GM18868 (cell line): ENCODE measurements at regions not wholly inside any gene's neighbourhood (a gene's known extent, or its start where the extent isn't known, plus 50 kb on each side); places are given as distances from the start of the nearest gene placed in this dataset.

Experiments used
- ATAC-seq: cut with Tn5 transposase; IDR thresholded peaks from one replicate; pipeline ENCODE4 v1.9.1; 2021; ENCODE audit warnings: mild to moderate bottlenecking, moderate library complexity; ENCODE audit not compliant: unreplicated experiment

DNA sequence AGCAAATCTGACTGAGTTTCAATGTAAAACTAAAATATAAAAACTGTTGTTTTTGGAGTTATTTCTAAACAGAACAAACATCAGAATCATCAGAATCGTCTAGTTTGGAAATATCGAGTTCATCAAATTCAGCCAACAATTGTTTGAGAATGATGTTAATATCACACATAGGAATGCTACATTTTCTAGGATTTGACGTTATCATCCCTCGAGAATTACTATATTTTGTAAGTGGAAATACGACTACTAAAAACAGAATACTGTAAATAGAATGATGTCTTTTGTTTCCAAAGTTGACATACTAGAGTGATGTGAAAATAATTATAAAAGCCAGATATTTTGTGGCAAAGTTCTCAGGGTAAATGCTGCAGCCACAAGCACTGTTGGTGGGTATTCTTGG is 805.9 kb downstream of the TLE1 start:
- ATAC-seq, result no peak

DNA sequence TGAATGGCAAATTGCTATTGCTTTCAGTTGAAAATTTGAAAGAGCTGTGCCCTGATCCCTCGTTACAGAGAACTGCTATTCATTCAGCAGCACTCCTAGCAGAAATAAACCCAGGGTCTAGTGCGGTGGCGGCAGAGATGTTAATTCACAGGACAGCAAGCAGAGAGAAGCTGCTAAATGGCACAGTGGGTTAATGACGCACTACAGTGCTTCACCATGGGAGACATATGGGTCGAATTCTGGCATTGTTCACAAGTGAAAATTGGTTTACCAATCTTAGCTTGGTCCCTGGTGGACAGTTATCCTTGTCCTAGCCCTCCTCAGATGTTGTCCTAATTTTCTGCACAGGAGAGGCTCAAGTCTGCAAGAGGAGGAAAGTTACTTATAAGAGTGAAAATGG is 807.4 kb downstream of the TLE1 start:
- ATAC-seq, result no peak

DNA sequence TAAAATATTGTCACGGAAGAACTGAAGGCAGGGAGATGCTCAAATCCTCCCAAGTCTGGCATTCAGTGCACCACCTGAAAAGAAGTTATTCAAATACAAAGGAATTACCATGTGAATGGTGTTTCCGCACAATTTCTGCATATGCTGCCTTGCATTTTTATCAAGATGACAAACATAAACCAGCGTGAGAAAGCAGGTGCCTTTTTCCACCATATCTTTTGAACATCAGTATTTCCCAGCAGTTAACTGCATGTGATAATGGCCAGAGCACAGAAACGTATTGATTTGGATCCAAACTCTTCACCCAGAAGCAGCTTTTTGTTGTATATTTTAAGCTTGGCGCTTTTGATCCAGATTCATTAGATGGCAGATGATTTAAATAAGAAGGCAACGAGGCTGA is 808.0 kb downstream of the TLE1 start:
- ATAC-seq, result no peak

DNA sequence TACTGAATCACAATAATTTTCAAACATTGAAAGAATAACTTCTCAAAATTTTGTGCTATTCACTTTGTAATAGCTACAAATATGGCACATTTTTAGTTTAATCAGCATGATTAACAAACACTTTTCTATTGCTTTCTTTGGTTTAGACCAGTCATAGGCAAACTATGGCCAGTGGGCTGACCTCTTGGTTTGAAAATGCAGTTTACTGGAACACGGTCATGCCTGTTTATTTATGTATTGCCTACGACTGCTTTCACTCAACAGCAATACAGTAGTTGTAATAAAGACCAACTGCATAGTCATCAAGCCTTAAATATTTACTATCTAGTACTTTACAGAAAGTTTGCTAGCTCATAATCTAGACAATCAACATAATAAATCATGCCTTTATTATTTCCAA is 810.8 kb downstream of the TLE1 start:
- ATAC-seq, result no peak

DNA sequence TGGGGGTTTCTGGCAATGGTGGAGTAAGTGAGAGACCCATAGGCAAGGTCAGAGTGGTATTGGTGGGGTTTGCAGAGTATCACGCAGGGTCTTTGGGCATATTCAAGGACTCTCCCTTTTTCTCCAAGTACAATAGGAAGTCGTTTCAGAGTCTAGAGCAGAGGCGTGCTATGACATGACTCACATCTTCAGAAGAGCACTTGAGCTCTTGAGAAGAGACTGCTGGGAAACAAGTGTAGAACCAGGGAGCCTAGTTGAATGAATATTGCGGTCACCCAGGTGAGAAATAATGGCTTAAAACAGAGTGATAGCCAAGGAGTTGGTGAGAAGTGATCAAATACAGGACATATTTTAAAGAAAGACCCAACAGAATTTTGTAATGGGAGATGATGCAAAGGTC is 813.4 kb downstream of the TLE1 start:
- no peak for ATAC-seq

DNA sequence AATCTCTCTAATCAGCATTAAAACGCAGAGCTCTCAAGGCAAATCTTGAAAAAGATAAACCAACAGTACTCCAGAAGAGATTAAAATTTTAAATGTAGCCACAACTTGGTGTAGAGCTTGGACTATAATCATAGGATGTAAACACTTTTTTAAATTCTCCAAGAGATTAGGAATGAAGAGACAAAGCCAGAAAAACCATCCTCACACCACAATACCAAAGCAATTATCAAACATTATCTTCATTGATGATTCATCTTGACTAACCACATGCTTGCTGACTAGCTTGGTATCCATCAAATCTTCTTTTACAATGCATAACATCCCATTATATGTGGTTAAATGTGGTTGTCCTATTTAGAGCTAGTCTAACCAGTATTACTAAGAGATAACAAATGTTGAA is 815.1 kb downstream of the TLE1 start:
- ATAC-seq, result no peak

DNA sequence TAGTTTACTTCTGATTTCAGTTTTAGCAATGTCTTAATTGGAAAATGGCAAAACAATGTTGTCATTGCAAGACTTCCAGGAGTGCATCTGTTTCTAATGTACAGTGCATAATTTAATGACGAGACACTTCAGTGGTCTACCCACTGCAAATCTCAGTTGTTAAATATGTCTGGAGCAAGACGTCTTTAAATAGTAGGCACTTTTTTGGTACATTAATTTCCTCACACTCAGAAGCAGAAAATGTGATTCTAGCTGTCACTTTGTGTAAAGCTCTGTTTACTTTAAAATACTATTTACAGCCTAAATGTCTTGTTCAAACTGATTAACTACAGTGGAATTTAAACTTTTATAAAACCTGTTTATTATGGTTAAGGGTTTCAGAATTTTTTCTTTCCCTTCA is 815.5 kb downstream of the TLE1 start:
- no peak for ATAC-seq

DNA sequence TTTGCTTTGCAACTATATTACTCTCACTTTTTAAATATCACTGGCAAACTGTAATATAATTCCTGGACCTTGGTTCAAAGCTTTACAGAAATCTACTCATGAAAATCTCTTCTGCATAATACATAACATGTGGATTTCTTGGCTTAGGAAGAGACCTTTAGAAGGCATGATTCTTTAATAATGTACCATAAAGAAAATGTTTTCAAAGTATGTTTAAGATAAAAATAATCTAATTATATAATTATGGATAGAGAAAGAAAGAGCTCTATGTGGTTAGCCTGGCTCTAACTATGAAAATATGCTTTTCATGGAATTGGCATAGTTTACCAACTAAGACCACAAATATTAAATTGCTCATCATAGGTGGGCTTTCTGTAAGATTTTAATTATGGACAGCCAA is 817.8 kb downstream of the TLE1 start:
- no peak for ATAC-seq

DNA sequence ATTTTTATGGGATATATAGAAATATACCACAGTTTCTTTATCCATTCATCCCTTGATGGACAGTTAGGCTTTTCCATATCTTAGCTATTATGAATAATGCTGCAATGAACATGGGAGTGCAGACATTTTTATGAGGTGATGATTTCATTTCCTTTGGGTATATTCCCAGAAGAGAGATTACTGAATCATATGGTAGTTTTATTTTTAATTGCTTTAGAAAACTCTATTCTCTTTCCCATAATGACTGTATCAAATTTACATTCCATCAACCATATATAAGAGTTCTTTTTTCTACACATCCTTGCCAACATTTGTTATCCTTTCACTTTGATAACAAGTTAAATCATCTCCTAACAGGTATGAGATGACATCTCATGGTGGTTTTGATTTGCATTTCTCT is 821.6 kb downstream of the TLE1 start:
- ATAC-seq, result no peak

DNA sequence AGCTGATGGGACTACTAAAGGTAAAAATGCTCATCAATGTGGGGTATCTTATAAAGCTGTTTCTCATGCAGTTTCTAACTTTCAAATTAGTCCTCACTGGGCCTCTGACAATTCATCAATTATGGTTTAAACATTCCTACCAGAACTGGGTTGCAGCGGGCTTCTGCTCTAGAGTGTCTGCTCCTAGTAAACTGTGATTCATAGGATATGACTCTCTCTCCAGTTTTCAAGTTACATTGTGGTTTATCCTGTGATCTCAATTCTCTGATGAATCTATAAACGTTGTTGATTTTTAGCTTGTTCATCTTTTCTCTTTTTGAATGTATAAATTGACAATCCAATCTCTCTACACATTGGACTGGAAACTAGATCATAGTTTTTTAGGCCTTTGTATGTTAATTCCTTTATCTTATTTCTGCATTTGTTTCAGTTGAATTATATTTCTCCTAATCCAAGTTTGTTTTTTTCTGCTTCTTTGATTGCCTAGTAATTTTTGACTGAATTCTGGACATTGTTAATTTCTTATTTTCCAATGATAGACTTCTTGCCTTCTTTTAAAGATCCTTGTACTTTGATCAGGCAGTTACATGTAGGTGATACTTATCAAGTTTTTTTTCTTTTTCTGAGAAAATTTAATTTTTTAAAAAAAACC is 822.6 kb downstream of the TLE1 start:
- no peak for ATAC-seq

DNA sequence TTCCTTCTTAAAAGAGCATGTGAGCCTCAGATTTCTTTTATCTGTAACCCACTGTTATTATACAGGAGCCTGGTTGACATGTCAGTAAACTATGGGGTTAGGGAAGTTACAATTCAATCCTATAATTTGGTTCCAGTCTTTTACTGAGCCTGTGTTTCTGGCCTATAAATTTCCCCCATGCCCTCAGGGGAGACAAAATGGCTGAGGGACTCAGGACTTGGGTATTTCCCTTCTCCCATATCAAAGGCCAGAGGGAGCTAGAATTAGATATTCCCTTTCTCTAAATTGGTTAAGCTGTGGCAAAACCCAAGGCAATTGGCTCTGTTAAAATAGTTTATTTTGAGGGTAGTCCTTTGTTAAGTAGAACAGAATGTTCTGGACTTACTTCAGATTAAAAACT is 823.2 kb downstream of the TLE1 start:
- ATAC-seq, result no peak

DNA sequence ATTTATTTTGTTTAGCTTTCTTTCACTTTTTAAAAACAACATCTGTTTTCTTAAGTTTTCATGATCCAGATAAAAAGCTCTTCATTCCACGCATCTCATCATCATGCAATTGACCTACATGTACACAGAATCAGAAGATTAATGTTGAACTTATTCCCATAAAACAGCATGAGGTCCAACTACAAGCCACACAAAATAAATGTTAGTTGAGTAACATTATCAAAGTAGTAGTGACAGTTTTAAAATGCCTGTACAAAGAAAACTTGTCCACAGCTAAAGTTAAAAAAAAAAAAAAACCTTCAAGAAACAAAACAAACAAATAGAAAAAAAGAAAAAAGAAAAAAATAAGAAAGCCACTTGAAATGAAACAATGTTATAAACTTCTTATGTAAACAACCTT is 846.3 kb downstream of the TLE1 start:
- ATAC-seq, result no peak

DNA sequence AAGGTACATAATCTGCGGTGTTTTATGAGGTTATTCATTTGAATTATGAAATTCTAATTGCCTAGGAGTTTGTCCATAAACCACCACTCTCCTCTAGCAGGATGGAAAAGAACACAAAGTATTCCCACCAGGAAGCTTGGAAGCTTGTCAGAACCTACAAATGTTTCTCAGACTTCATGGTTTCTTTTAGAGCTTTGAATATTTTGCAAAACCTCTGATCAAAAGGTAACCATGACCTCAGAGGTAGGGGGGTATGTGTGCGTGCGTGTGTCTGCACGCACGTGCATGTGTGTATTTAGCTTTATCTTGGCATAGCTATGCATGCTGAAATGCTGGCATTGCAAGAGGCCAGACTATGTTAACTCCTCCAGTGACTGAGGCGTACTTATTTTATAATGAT is 847.0 kb downstream of the TLE1 start:
- ATAC-seq, result no peak

DNA sequence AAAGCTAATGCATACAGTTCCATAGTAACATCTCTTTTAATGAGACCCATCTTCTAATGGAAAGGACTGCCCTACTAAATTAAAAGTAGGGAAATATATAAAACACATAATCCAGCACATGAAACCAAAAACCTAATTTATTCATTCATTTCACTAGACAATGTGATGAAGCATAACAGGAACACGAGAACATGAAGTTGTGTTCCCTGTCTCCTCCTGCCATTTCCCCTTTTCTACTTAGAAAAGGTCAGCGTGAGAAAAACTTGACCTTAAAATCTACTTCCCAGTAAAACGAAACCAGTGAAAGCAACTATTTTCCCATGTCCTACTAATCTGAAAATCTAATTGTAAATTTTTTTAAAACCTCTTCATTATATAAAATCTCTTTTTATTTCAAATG is 847.5 kb downstream of the TLE1 start:
- ATAC-seq, result no peak

DNA sequence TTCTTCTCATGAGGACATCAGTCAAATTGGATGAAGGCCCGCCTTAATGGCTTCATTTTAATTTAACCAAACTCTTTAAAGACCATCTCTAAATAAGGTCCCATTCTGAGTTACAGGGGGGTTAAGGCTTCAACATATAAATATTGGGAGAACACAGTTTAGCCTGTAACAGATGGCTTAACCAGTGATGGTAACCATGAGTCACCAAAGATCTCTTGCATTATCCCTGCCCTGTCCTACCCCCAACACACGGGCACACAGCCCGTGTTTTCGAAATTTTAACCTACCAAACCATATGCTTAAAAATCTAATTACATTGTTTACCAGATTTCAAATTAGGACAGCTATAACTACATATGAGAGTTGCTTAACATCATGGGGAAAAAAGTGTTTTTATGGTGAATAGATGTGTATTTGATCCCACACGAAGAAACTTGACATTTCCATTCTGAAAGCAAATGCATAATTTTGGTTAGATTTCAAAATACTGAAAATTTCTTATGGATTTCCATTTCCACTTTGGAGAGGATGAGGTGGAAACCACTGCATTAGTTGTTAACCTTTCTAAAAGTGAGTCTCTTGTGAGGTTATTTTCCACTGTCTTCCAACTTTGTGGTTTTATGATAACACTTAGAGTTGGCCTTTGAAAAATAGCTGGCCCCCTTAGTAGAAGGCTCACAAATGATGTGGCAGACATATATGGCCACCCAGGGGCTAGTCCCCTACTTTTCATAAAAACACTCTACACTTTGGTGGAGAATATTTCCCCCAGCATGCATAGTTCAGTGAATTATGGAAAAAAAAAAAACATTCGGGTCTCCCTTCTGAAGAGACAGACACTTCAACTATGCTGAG is 849.3 kb downstream of the TLE1 start:
- no peak for ATAC-seq

DNA sequence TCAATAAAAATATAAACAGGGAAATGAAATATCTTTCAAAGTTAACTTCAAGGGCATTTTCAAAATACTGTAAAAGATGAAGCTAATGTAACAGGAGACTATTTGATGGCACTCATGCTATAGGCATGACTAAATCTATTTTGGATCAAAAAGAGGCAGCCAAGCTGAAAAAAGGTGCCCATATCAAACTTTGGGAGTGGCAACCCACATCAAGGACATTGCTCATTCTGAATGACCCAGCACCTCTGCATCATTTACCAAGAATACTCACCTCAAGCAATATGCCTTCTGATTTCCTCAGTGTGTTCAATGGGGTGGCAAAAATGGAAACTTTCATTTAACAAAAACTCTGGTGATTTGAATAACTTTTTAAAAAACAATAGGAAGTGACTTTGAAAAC is 853.3 kb downstream of the TLE1 start:
- ATAC-seq, result no peak

DNA sequence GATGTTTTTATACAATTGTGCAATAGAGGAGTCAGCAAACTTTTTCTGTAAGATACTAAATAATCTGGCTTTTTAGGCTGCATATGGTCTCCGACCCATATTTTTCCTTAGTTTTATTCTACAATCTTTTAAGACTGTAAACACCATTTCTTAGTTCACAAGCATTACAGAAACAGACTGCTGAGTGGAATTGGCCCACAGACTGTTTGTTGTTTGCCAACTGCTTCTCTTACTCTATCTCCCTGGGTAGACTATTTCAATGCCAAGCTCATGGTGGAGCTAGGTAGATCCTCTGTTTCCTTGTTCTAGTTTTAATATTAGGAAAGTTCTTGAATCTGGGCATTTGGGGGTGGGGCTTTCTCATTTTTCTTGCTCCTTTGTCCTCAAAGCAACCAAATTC is 857.6 kb downstream of the TLE1 start:
- no peak for ATAC-seq

DNA sequence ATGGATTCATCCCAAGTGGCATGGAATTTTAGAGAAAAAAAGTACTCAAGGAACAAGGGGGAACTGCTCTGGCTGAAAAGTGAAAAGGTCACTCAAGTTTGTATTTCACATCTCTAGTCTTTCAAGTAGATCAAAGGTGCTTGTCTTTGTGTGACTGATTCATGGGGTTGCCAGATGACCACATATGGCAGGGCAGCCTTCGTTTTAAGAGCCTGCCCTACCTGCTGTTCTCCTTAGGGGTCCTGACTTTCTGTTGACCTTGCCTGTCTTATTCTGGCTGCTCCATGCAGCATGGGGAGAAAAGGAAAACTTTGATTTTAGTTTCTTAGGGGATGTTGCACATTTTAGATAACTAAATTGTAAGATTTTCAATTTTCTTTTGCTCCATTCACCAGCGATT is 877.7 kb downstream of the TLE1 start:
- no peak for ATAC-seq

DNA sequence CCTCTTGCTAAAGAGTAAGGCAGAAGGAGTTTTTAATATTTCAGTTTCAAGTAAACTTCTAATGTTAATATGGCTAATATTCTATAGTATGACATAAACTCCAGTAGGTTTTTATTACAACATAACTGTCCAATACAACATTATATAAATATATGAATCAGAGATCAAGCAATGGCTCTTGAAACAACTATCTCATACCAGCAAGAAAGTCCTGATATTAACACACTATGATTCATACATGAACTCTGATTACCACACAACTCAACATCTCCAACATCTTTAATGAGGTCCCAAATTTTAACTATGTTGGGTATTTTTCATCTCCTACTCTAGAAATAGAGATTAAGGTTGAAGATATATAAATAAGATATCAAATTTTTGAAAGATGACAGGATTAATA is 878.3 kb downstream of the TLE1 start:
- ATAC-seq, result no peak

DNA sequence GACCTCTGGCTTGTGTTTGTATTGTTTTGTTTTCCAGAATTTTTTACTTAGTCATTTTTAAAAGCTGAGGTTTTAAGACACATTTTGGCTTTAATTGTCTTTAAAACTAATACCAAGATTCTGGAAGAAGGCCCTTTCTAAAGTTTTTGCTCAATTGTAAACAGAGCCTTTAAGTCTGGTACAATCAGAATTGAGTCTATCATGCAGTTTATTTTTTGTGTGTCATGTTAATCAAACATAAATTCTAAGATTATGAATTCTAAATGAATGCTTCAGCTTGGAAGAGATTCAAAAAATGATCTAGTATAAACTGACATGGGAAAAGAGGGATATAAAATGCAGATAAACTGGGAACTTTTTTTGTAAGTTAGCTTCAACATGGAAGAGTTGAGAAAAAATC is 882.7 kb downstream of the TLE1 start:
- no peak for ATAC-seq

DNA sequence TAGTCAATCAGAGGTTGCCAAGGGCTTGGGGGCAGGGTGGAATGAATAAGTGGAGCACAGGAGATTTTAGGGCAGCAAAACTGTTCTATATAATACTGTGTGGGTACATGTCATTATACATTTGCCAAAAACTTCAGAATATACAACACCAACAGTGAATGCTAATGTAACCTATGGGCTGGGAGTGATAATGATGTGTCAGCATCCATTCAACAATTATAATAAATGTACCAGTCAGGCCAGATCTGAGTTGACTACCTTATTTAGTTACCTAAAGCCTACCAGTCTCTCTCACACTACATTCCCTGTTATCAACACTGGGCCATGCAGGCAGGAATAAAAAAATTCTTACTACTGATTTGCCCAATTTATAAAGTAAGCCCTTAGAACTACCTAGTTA is 884.5 kb downstream of the TLE1 start:
- no peak for ATAC-seq

DNA sequence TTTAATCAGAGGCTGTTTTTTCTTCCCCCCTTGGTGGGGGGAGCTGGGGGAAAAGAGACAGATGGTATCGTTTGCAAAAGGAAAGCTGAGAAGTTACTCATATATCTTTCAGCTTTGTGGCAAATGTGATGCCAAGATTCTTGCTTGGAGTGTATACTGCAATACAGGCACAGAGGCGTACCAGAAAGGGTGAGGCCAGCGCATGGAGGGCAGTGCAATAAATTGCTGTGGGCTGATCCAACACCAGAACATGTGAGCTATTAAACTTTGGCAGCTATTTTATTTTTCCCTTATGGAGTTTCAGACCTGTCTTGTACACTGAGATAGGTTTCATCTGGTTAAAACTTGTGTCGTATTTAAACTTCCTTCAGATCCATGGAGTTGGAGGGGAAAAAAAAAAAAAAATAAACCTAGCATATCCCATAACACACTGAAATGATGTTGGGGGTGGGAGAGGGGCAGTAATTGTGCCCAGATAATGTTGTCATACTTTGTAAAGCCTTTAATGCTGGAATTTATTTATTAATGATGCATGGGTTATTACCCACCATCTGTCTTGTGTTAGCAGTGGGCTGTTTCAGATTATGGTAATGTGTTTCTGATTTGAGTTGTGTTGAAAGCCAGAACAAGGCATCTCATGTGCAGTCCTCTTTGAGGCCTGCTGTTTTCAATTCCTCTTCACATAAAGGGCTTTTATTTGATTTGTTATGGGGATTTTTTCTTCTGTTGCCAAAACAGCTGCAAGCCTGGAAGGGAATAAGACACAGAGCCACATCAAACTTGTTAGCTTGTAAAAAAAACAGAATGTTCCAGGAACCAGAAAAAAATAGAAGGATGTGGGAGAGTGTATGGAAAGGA is 891.3 kb downstream of the TLE1 start:
- ATAC-seq, result peak; percentile 72
